Stimulated activated naive CD4-positive, alpha-beta T cell (primary cell): ENCODE measurements at regions not wholly inside any gene's neighbourhood (a gene's known extent, or its start where the extent isn't known, plus 50 kb on each side); places are given as distances from the start of the nearest gene placed in this dataset.

Experiments used
- DNase-seq, 6 experiments: peaks; one replicate each; lab custom pipeline; 2025; lab: John Stamatoyannopoulos, UW

- DNase-seq = no peak
These were observed 828.6 kb upstream of the NR2F2 start for GRCh38 chr15:95501865-95502264.

GRCh38 chr15:95503107-95503506, 827.4 kb upstream of the NR2F2 start:
- DNase-seq = no peak

GRCh38 chr15:95503640-95504225, 826.8 kb upstream of the NR2F2 start:
- no peak for DNase-seq

GRCh38 chr15:95511671-95512070, 818.8 kb upstream of the NR2F2 start:
- no peak for DNase-seq

GRCh38 chr15:95512906-95513305, 817.6 kb upstream of the NR2F2 start:
- no peak for DNase-seq

- DNase-seq = no peak
These were observed 810.6 kb upstream of the NR2F2 start for GRCh38 chr15:95519887-95520286.

- DNase-seq = no peak
These were observed 810.0 kb upstream of the NR2F2 start for GRCh38 chr15:95520511-95520910.

- DNase-seq = no peak
These were observed 809.6 kb upstream of the NR2F2 start for GRCh38 chr15:95520922-95521321.

GRCh38 chr15:95522533-95522932, 808.0 kb upstream of the NR2F2 start:
- DNase-seq = no peak

- DNase-seq = no peak
These were observed 801.6 kb upstream of the NR2F2 start for GRCh38 chr15:95528920-95529319.

- DNase-seq = no peak
These were observed 793.9 kb upstream of the NR2F2 start for GRCh38 chr15:95536638-95537037.

GRCh38 chr15:95538693-95539092, 791.8 kb upstream of the NR2F2 start:
- DNase-seq = no peak

GRCh38 chr15:95541301-95541700, 789.2 kb upstream of the NR2F2 start:
- DNase-seq = no peak

- DNase-seq = no peak
These were observed 781.2 kb upstream of the NR2F2 start for GRCh38 chr15:95549168-95549738.

- DNase-seq = no peak
These were observed 779.8 kb upstream of the NR2F2 start for GRCh38 chr15:95550702-95551101.

GRCh38 chr15:95556225-95556624, 774.3 kb upstream of the NR2F2 start:
- no peak for DNase-seq

- DNase-seq = no peak
These were observed 773.7 kb upstream of the NR2F2 start for GRCh38 chr15:95556866-95557225.

- no peak for DNase-seq
These were observed 773.1 kb upstream of the NR2F2 start for GRCh38 chr15:95557226-95558046.

GRCh38 chr15:95558131-95558530, 772.4 kb upstream of the NR2F2 start:
- no peak for DNase-seq

- DNase-seq = no peak
These were observed 771.6 kb upstream of the NR2F2 start for GRCh38 chr15:95558916-95559315.

- DNase-seq = no peak
These were observed 770.6 kb upstream of the NR2F2 start for GRCh38 chr15:95559875-95560394.

GRCh38 chr15:95561463-95561862, 769.0 kb upstream of the NR2F2 start:
- no peak for DNase-seq

- DNase-seq = no peak
These were observed 766.9 kb upstream of the NR2F2 start for GRCh38 chr15:95563634-95564033.
